HCT116 (cell line): ENCODE measurements at regions not wholly inside any gene's neighbourhood (a gene's known extent, or its start where the extent isn't known, plus 50 kb on each side); places are given as distances from the start of the nearest gene placed in this dataset.

Source experiments
- ATAC-seq: fragments of 200-7000 bp; cut with Tn5 transposase; 2 replicates; pipeline ENCODE4 v1.9.1; 2020; ENCODE audit warnings: mild to moderate bottlenecking, moderate library complexity
- BruUV-seq: library from RNA; stranded (reverse); fragments of 400-500 nt; replicated peaks from 2 replicates; lab custom pipeline; 2021; lab: Mats Ljungman, UMichigan
- CTCF ChIA-PET: fragments of 300-600 bp; sonication (Branson Sonifier 250); formaldehyde crosslinking; loops from one replicate; lab custom pipeline; 2021; ENCODE audit warnings: antibody characterized with exemption; lab: Charles Lee
- POLR2A ChIA-PET: fragments of 300-600, 350-600 bp; sonication (Branson Sonifier 250); formaldehyde crosslinking; loops from one replicate; lab custom pipeline; 2021; ENCODE audit warnings: antibody characterized with exemption; lab: Charles Lee
- RAD21 ChIA-PET, 2 experiments: fragments of 300-600 bp; sonication (Branson Sonifier 250); formaldehyde crosslinking; loops; one replicate each; lab custom pipeline; 2023; ENCODE audit warnings: low total read pairs in 2 of 2; ENCODE audit not compliant: uncharacterized antibody in 2 of 2, unreplicated experiment in 2 of 2, low non-redundant PET in 1 of 2; lab: Charles Lee
- DNase-seq: peaks from one replicate; pipeline ENCODE4 v3.0.0-alpha.2; 2010; ENCODE audit warnings: low read depth, low spot score
- H2AFZ ChIP-seq: fragments of 200-600 bp; shearing (Covaris generic), sonication (generic); 2 replicates; pipeline ENCODE4 v1.6.1; 2017; ENCODE audit warnings: low read depth, mixed run types, mixed read lengths, antibody characterized with exemption, low read length; ENCODE audit not compliant: poor library complexity, severe bottlenecking
- H3K27ac ChIP-seq: 2 replicates; pipeline ENCODE4 v1.5.1; 2012; ENCODE audit warnings: low read depth, low read length
- H3K27me3 ChIP-seq: fragments of 200-600 bp; sonication (generic); 2 replicates; pipeline ENCODE4 v1.6.1; 2016; ENCODE audit warnings: mixed run types, low read length, mixed read lengths; ENCODE audit not compliant: insufficient read depth
- H3K36me3 ChIP-seq, 2 experiments: fragments of 200-500 bp in 1 of 2; fragments of 200-600 bp in 1 of 2; sonication (Bioruptor generic) in 1 of 2; sonication (generic) in 1 of 2; 2 replicates each; pipeline versions ENCODE4 v1.5.1 to v1.6.1; 2014 to 2016; ENCODE audit warnings: low read length in 2 of 2, inconsistent platforms in 1 of 2, mixed read lengths in 1 of 2, mixed run types in 1 of 2; ENCODE audit not compliant: insufficient read depth in 2 of 2, control insufficient read depth in 1 of 2
- H3K4me1 ChIP-seq, 2 experiments: fragments of 200-600 bp in 1 of 2; sonication (generic) in 1 of 2; 2 replicates each; pipeline versions ENCODE4 v1.5.1 to v1.6.1; 2012 to 2017; ENCODE audit warnings: low read length in 2 of 2, inconsistent platforms in 1 of 2, mild to moderate bottlenecking in 1 of 2, mixed read lengths in 1 of 2, mixed run types in 1 of 2, moderate library complexity in 1 of 2; ENCODE audit not compliant: insufficient read depth in 2 of 2, control insufficient read depth in 1 of 2
- H3K4me2 ChIP-seq: fragments of 200-600 bp; sonication (generic); 2 replicates; pipeline ENCODE4 v1.6.1; 2017; ENCODE audit warnings: mixed run types, low read length, mixed read lengths
- H3K4me3 ChIP-seq, 2 experiments: fragments of 200-600 bp in 1 of 2; sonication (generic) in 1 of 2; replicated peaks in 1 of 2; 2 replicates each; pipeline ENCODE4 v1.5.1; 2011 to 2016; ENCODE audit warnings: low read length in 2 of 2, control low read depth in 1 of 2, low read depth in 1 of 2, mild to moderate bottlenecking in 1 of 2, mixed read lengths in 1 of 2, mixed run types in 1 of 2
- H3K79me2 ChIP-seq: fragments of 200-600 bp; sonication (generic); 2 replicates; pipeline ENCODE4 v1.6.1; 2017; ENCODE audit warnings: mild to moderate bottlenecking, mixed run types, low read length, moderate library complexity, mixed read lengths; ENCODE audit not compliant: insufficient read depth
- H3K9ac ChIP-seq: fragments of 200-600 bp; sonication (generic); 2 replicates; pipeline ENCODE4 v1.6.1; 2016; ENCODE audit warnings: low read length, mixed read lengths
- H3K9me2 ChIP-seq: fragments of 200-600 bp; sonication (generic), shearing (Covaris generic); 2 replicates; pipeline ENCODE4 v1.6.1; 2017; ENCODE audit warnings: mixed run types, mild to moderate bottlenecking, moderate library complexity; ENCODE audit not compliant: insufficient read depth
- H3K9me3 ChIP-seq, 2 experiments: fragments of 200-500 bp in 1 of 2; fragments of 200-600 bp in 1 of 2; sonication (Bioruptor generic) in 1 of 2; sonication (generic) in 1 of 2; 2 replicates each; pipeline ENCODE4 v1.6.1; 2014 to 2017; ENCODE audit warnings: low read length in 2 of 2, mixed read lengths in 2 of 2, inconsistent platforms in 1 of 2, low read depth in 1 of 2, mild to moderate bottlenecking in 1 of 2, mixed run types in 1 of 2, moderate library complexity in 1 of 2; ENCODE audit not compliant: control insufficient read depth in 1 of 2, insufficient read depth in 1 of 2
- H4K20me1 ChIP-seq: fragments of 200-600 bp; sonication (generic), shearing (Covaris generic); 2 replicates; pipeline ENCODE4 v1.6.1; 2017; ENCODE audit warnings: mixed run types, mild to moderate bottlenecking, moderate library complexity; ENCODE audit not compliant: insufficient read depth
- ATF3 ChIP-seq: IDR thresholded peaks from 2 replicates; pipeline ENCODE4 v1.6.1; 2012
- CTCF ChIP-seq, 3 experiments: fragments of 200-600 bp in 1 of 3; sonication (generic) in 1 of 3; IDR thresholded peaks in 2 of 3; conservative IDR thresholded peaks in 1 of 3; 2 replicates each; pipeline ENCODE4 v1.5.1; 2012 to 2017; ENCODE audit warnings: low read depth in 2 of 3, low read length in 2 of 3, antibody characterized with exemption in 1 of 3, borderline replicate concordance in 1 of 3, control low read depth in 1 of 3, mild to moderate bottlenecking in 1 of 3, mixed read lengths in 1 of 3, mixed run types in 1 of 3, moderate library complexity in 1 of 3; ENCODE audit not compliant: insufficient read depth in 1 of 3
- FOSL1 ChIP-seq: IDR thresholded peaks from 2 replicates; pipeline ENCODE4 v1.6.1; 2012; ENCODE audit warnings: low read depth
- JUND ChIP-seq: IDR thresholded peaks from 2 replicates; pipeline ENCODE4 v1.6.1; 2012
- MAX ChIP-seq: IDR thresholded peaks from 2 replicates; pipeline ENCODE4 v1.6.1; 2012
- POLR2AphosphoS5 ChIP-seq: IDR thresholded peaks from 2 replicates; pipeline ENCODE4 v1.6.1; 2011; ENCODE audit warnings: mild to moderate bottlenecking, low read depth, low read length, moderate library complexity
- SP1 ChIP-seq: IDR thresholded peaks from 2 replicates; pipeline ENCODE4 v1.6.1; 2012; ENCODE audit warnings: low read depth
- TCF7L2 ChIP-seq: IDR thresholded peaks from 2 replicates; pipeline ENCODE4 v1.7.0; 2011; ENCODE audit warnings: borderline replicate concordance, inconsistent platforms; ENCODE audit not compliant: insufficient read depth, insufficient read length; ENCODE audit errors: extremely low read depth
- ZBTB33 ChIP-seq: IDR thresholded peaks from 2 replicates; pipeline ENCODE4 v1.6.1; 2011; ENCODE audit warnings: mild to moderate bottlenecking, low read length, moderate library complexity; ENCODE audit not compliant: insufficient replicate concordance; ENCODE audit errors: extremely low read depth
- ZFX ChIP-seq: fragments of 450-650 bp; IDR thresholded peaks from 2 replicates; pipeline ENCODE4 v1.6.1; 2017
- ZNF274 ChIP-seq: fragments of 200-500 bp; sonication (Bioruptor generic); IDR thresholded peaks from 2 replicates; pipeline ENCODE4 v1.6.1; 2014; ENCODE audit warnings: mild to moderate bottlenecking, low read depth, low read length, inconsistent platforms
- intact Hi-C: fragments of 100-400 bp; cut with micrococcal nuclease; formaldehyde crosslinking; loops from 2 replicates; pipeline ENCODE4 v1.10.0; 2022

GRCh38 chr12:77435446-77436091 is 370.2 kb upstream of the E2F7 start (continued):
- no peak for TF ChIP-seq CTCF (IDR thresholded peaks at IDR 0.05 in 2 of 3, conservative IDR thresholded peaks at IDR 0.05 in 1 of 3; ENCODE audit: borderline replicate concordance in 1 of 3, insufficient read depth in 1 of 3, low read depth in 2 of 3, low read length in 2 of 3)
- TF ChIP-seq ZNF274 = no peak

GRCh38 chr12:77433799-77434198 is 368.4 kb upstream of the E2F7 start:
- ChIA-PET RAD21 (no interaction called here), POLR2A (no interaction called here)
- Histone ChIP-seq H4K20me1 (no peaks in the 10 kb centered on the region), H3K4me3 (no peak overlapping the region)
- TF ChIP-seq FOSL1 (no peak), ATF3 (no peak), ZBTB33 (no peak), TCF7L2 (no peak), ZFX (no peak), SP1 (no peak), MAX (no peak), POLR2AphosphoS5 (no peak), CTCF (IDR thresholded peaks at IDR 0.05 in 2 of 3, conservative IDR thresholded peaks at IDR 0.05 in 1 of 3; ENCODE audit: borderline replicate concordance in 1 of 3, insufficient read depth in 1 of 3, low read depth in 2 of 3, low read length in 2 of 3) (no peak), JUND (no peak)
- TF ChIP-seq, all 23 proteins: peak for 0
- CTCF ChIA-PET = no interaction called here
- BruUV-seq = no TSS peak
- H3K36me3 ChIP-seq = no peaks in the 10 kb centered on the region
- H3K9me3 ChIP-seq = no peaks in the 10 kb centered on the region
- no peak overlapping the region for H3K9ac ChIP-seq
- H3K27ac ChIP-seq = no peak overlapping the region
- H3K4me1 ChIP-seq = no peaks in the 10 kb centered on the region
- no peaks in the 10 kb centered on the region for H3K79me2 ChIP-seq
- no peaks in the 10 kb centered on the region for H3K9me2 ChIP-seq
- no peak for ATAC-seq
- H2AFZ ChIP-seq = no peak overlapping the region
- no peaks in the 10 kb centered on the region for H3K27me3 ChIP-seq
- H3K4me2 ChIP-seq = no peak overlapping the region
- no peak for DNase-seq
- intact Hi-C loops = no loop called here
